GM19328 (cell line): ENCODE measurements at regions not wholly inside any gene's neighbourhood (a gene's known extent, or its start where the extent isn't known, plus 50 kb on each side); places are given as distances from the start of the nearest gene placed in this dataset.
"Not testable (repeated sequence)": the region's sequence is repeated elsewhere in the genome, so short reads cannot be mapped to it uniquely, and the experiment has no call there.

Experiments used
- ATAC-seq: cut with Tn5 transposase; IDR thresholded peaks from one replicate; pipeline ENCODE4 v1.9.1; 2021; ENCODE audit warnings: mild to moderate bottlenecking, moderate library complexity; ENCODE audit not compliant: unreplicated experiment

GRCh38 chr3:164927728-164928127 lies 150.6 kb downstream of the SI start:
- ATAC-seq: no peak

- ATAC-seq: no peak
These were observed 159.4 kb downstream of the SI start for GRCh38 chr3:164918905-164919304.

- ATAC-seq: no peak
These were observed 165.4 kb downstream of the SI start for GRCh38 chr3:164912916-164913315.

- no peak for ATAC-seq
These were observed 174.4 kb downstream of the SI start for GRCh38 chr3:164903820-164904451.

GRCh38 chr3:164897342-164897741 lies 181.0 kb downstream of the SI start:
- no peak for ATAC-seq

GRCh38 chr3:164890061-164890460 lies 188.2 kb downstream of the SI start:
- no peak for ATAC-seq

- no peak for ATAC-seq
These were observed 195.1 kb downstream of the SI start for GRCh38 chr3:164883171-164883570.

- ATAC-seq: no peak
These were observed 199.1 kb downstream of the SI start for GRCh38 chr3:164879201-164879600.

- ATAC-seq: no peak
These were observed 213.8 kb downstream of the SI start for GRCh38 chr3:164864454-164864853.

- ATAC-seq: no peak
These were observed 225.4 kb downstream of the SI start for GRCh38 chr3:164852866-164853265.

GRCh38 chr3:164851905-164852304 lies 226.4 kb downstream of the SI start:
- no peak for ATAC-seq

- no peak for ATAC-seq
These were observed 227.1 kb downstream of the SI start for GRCh38 chr3:164851204-164851603.

- no peak for ATAC-seq
These were observed 229.4 kb downstream of the SI start for GRCh38 chr3:164848923-164849322.

GRCh38 chr3:164845739-164846138 lies 232.6 kb downstream of the SI start:
- no peak for ATAC-seq

- no peak for ATAC-seq
These were observed 246.1 kb downstream of the SI start for GRCh38 chr3:164832216-164832615.

- ATAC-seq: no peak
These were observed 260.0 kb downstream of the SI start for GRCh38 chr3:164818318-164818717.

- ATAC-seq: no peak
These were observed 264.2 kb downstream of the SI start for GRCh38 chr3:164814106-164814505.

- ATAC-seq: no peak
These were observed 266.3 kb downstream of the SI start for GRCh38 chr3:164812042-164812441.

- no peak for ATAC-seq
These were observed 272.1 kb downstream of the SI start for GRCh38 chr3:164806188-164806587.

GRCh38 chr3:164794099-164794498 lies 284.2 kb downstream of the SI start:
- ATAC-seq: no peak

- ATAC-seq: no peak
These were observed 287.0 kb downstream of the SI start for GRCh38 chr3:164791263-164791662.

GRCh38 chr3:164784407-164784806 lies 293.9 kb downstream of the SI start:
- not testable (repeated sequence) for ATAC-seq

- ATAC-seq: no peak
These were observed 296.5 kb downstream of the SI start for GRCh38 chr3:164781755-164782154.
